IPS DF 19.7 (cell line): ENCODE measurements at regions not wholly inside any gene's neighbourhood (a gene's known extent, or its start where the extent isn't known, plus 50 kb on each side); places are given as distances from the start of the nearest gene placed in this dataset.
A peak's percentile ranks its signal among the peaks of the same experiment; 100 is the strongest.

Source experiments
- DNase-seq: peaks from one replicate; pipeline ENCODE4 v3.0.0-alpha.2; 2013; ENCODE audit warnings: low read depth, low spot score

DNA sequence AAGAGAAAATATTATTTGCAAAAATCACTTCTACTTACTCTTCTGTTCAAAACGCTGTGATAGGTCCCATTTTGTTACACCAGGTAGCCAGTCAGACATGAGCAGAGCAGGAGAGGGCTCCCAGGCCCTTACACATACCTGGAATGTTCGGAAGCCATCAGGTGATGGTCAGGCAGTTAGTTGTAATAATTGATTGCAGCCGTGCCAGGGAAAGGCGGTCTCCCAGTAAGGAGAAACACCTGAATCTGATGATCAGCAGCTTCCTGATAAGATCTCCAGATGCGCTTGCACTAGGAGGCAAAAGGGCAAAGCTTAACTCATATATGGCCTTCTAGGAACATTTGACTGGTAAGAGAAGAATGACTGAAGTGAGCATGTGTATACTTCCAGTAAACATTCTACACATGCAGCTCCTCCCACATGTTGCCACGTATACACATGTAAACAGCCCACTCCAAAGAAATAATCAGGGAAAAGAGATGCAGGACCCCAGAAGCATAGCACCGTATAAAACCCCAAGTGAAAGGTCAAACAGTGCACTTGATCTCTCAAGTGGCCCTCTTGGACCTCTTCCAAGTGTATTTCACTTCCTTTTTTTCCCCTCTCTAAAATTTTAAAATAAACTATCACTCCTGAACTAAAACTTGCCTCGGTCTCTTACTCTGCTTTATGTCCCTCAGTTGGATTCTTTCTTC, 1338.0 kb downstream of the FSTL5 start:
- no peak for DNase-seq

DNA sequence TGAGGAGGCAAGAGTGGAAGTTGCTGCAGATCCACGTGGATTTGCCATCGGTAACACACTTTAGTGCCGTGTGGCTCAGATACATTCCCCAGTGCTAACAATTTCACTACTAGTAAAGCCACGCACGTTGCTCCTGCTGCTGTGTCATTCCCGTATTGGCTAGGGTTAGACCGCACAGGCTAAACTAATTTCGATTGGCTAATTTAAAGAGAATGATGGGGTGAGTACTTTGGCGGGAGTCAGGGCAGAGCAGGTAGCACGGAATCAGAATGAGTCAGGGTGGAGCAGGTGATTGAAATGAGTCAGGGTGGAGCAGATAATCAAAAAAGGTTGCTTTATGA, 1337.5 kb downstream of the FSTL5 start:
- DNase-seq = no peak

DNA sequence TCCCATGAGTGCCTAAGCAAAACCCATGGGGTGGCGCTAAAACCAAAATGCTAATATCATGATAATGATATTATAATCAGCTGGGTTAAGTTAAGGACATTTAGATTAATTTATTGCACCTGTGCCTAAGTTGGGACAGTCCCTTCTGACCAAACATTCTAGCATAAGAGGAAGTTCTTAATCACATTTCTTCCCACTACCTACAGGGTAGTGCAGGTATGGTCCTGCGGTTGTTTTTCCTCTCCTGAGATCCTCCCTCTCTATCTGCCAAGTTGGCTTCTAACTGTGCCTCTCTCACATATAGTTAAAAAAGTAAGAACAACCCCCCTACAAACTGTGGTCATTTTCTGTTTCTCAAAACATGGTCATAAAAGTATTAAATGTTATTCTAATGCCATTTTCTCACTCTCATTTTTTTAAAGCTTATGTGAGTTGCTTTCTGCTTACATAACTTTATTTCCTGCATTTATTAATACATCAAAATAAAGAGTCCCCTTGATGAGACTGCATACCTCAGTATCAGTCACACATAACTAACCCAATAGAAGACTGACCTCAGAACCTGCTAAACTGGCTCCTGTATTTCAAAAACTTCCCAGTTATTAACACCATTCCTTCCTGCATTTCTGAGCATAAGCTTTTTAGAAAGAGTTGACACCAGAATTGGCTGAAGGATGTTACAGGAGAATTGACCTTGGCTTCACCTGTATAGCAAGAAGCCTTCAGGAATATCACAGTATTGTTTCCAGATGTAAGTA, 1332.5 kb downstream of the FSTL5 start:
- no peak for DNase-seq

GRCh38 chr4:160835789-160836188, 1328.0 kb downstream of the FSTL5 start:
- peak; percentile 73 for DNase-seq

GRCh38 chr4:160836431-160836830, 1327.4 kb downstream of the FSTL5 start:
- DNase-seq = no peak

DNA sequence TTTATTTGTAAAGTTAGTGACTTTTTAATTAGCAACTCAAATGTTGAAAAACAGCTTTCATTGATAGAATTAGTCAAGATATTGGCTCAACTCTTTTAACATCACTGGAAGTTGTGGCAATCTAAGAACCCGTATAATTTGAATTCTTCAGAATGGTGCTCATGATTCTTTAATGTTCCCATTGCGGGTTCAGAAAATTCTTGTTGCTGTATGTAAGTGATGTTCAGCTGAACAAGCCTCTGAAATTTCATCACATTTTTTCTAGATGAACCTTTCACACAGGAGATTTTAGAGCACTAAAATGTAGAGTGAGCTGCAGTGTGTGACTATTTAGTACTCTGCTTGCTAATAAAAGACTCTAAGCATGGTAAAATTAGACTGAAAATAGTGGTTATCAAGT, 1317.7 kb downstream of the FSTL5 start:
- no peak for DNase-seq

GRCh38 chr4:160847228-160847627, 1316.6 kb downstream of the FSTL5 start:
- DNase-seq = no peak

DNA sequence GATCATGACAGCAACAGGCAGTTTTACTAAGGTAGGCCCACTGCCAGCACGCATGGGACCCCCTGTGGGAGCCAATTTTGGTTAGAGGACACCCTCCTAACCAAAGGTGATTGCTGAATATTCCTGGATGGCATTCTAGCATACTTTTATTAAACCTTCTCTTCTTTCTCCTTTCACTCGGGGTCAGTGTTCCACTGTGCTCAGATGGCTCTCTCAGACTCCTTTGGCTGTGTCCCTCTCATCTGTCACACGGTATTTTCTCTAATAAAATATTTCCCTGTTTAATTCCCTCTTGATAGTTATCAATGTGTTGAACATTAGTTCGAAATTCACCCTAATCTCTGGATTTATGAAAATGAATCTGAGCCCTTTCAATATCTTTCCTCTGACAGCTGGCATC, 1315.3 kb downstream of the FSTL5 start:
- DNase-seq = no peak

- DNase-seq = no peak
Measured at GRCh38 chr4:160848901-160849760, 1314.7 kb downstream of the FSTL5 start.

DNA sequence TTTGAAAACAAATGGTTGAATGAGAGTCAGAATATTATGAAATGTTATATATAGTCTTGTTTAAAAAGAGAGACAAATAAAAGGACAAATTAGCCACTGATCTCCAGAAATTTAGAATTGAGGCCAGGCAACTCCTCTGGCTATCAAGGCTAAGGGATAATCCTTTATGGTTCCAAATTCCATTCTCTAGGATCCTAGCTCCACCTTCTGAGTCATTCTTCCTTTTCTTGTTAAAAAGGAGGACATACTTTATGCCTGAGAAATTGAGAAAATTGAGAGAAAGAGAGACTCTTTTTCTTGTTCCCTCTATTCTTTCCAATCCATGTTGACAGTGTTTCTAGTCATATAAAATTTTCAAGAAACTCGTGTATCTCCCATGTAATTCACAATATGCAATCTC, 1299.5 kb downstream of the FSTL5 start:
- no peak for DNase-seq

DNA sequence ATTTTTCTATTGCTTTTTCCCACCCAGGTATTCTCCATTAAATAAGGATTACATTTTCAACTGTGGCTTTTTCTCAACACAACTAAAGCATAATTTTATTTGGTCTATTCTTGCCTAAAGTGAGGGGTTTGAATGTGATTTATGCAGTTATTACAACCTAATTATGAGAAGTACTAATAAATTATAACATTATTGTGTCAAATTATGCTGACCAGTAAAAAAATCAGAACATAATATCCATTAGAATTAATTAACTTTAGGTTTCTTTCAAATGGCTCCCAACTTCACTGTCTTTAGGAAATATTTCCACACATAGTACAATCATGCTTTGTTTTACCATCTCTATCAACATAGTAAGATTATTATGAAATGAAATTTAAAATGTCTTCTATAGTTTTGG, 1293.9 kb downstream of the FSTL5 start:
- no peak for DNase-seq

GRCh38 chr4:160872491-160872890, 1291.3 kb downstream of the FSTL5 start:
- no peak for DNase-seq

- DNase-seq = no peak
Measured at GRCh38 chr4:160877087-160877790, 1286.6 kb downstream of the FSTL5 start.

DNA sequence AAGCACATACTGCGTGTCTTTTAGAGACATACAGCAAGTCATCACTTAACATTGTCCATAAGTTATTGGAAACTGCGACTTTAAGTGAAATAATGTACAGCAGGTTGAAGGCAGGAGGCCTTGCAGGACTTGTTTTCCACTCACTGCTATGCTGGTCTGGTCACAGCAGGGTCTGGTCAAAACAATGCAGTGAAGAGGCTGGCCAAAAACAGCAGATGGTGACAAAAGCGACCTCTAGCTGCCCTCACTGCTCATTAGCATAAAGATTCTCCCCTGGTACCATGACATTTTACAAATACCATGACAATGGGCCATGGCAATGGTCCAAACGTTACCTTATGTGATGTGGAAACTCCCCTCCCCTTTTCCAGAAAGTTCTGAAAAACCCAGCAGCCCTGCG, 1283.6 kb downstream of the FSTL5 start:
- DNase-seq = no peak

DNA sequence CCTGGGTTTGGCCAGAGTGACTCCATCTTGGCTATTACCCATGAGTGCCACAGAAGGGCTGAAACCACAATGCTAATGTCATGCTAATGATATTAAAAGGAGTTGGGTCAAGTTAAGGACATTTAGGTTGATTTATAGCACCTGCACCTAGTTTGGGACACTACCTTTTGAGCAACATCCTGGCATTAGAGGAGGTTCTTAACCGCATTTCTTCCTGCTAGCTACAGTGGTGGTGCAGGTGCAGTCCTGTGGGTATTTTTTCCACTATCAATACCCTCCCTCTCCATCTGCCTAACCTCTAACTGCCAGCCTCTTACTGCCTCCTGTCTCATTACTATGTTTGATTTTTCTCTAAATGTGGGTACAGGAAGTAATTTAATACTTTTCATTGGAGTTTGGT, 1276.1 kb downstream of the FSTL5 start:
- no peak for DNase-seq

GRCh38 chr4:160894128-160894527, 1269.7 kb downstream of the FSTL5 start:
- no peak for DNase-seq

DNA sequence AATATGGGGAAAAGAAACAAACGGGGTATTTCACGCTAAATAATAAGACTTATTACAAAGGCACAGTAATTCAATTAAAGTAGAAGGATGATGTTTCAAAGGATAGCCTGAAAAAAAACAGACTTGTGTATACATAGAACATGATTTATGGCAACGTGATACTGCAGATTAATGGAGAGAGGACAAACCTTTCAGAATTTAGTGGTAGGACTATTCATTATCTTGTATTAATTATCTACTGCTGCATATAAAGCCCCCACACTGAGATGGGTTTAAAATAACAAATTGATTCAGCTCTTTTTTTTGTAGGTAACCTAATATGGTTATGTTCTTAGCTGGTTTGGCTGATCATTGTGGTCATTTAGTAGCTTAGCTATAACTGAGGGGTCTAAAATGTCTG, 1269.0 kb downstream of the FSTL5 start:
- no peak for DNase-seq

DNA sequence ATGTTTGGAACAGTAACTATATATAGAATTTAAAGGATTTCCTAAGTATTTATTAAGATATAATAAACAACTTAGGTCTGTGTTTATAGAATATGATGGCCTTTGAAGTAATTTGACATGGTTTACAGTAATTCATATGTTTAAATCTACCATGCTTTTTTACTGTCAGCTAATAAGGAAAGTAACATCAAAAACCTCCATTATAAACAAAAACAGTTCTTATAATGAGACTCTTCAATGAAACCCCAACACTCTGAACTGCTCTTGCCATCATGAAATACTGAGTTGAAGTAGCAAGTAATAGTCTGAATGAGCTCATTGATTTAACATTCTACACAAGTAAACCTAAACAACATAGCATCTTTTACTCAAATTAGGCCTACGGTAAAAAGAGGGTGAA, 1236.5 kb downstream of the FSTL5 start:
- DNase-seq = no peak

DNA sequence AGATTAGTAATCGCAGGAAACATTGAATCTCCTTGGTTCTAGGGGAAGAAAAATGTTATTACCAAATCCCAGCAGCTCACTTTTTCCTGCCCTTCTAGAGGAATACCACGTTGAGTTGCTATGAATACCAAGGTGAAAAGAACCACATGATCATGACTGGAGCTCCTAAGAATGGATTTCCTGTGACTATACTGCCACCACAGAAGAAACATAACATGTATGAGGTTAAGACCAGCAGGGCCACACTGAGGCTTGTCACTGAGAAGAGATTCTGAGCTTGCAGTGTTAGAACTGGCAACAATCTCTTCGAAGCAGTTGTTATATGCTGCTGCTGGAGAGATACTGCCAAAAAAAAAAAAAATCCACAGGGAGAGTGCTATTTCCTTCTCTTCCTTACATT, 1235.3 kb downstream of the FSTL5 start:
- DNase-seq = no peak

- no peak for DNase-seq
Measured at GRCh38 chr4:160947653-160948052, 1216.1 kb downstream of the FSTL5 start.

- DNase-seq = no peak
Measured at GRCh38 chr4:160956875-160957274, 1206.9 kb downstream of the FSTL5 start.

DNA sequence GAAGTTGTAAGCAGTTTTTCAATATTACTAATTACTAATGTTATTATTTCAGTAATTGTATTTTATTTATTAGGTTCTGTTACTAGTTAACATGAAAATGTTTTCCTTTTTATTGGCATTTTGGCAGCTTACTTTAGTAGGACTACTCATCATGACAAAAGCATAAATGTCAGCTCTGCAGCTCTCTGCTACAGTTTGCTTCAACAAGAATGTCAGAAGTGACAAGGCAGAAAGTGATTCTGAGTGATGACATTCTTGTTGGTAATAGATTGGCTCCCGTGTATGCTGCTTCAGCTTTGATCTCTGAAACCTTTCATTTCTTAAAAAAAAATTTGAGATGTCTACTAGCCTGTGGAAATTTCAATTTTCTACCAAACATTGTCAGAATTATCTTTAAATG, 1193.9 kb downstream of the FSTL5 start:
- DNase-seq = no peak
